Vagina (tissue), 1 donor: ENCODE measurements at regions not wholly inside any gene's neighbourhood (a gene's known extent, or its start where the extent isn't known, plus 50 kb on each side); places are given as distances from the start of the nearest gene placed in this dataset. TPM values are rescaled to one million over a fixed set of nuclear protein-coding genes. Genes with fewer than 3 reads are reported as not detected.

Experiments used
- small RNA-seq: library from RNA; depleted of rRNA; stranded (forward); fragments of <200 nt; gene quantifications from one replicate; pipeline ENCODE3, GENCODE V24; 2016

Small RNA genes in the stretch of these regions (small RNA-seq; reads per million reads assigned to genes)
- gene RF00428 (not detected), gene RNA5SP374 (not detected)
